SW 1271 (cell line): ENCODE measurements at regions not wholly inside any gene's neighbourhood (a gene's known extent, or its start where the extent isn't known, plus 50 kb on each side); places are given as distances from the start of the nearest gene placed in this dataset.
"Not testable (repeated sequence)": the region's sequence is repeated elsewhere in the genome, so short reads cannot be mapped to it uniquely, and the experiment has no call there.

Source experiments
- DNase-seq, 2 experiments: peaks; one replicate each; lab custom pipeline; 2025; lab: John Stamatoyannopoulos, UW

- no peak for DNase-seq
These were observed 87.9 kb upstream of the MSTN start for GRCh38 chr2:190150413-190150812.

DNA sequence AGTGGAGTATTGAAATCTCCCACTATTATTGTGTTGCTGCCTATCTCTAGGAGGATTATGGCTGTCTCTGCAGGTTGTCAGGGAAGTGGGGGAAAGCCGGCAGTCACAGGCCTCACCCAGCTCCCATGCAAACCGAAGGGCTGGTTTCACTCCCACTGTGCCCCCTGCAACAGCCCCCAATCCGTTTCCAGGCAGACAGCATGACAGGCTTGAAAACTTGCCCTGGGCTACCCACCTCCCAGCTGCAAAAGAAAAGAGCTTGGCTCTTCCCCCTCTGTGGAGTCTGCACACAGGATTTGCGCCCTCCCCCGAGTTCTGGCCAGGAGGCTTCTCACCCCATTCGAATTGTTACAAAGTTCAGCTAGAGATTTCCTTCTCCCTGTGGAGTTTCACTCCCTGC lies 87.4 kb upstream of the MSTN start:
- DNase-seq: no peak

DNA sequence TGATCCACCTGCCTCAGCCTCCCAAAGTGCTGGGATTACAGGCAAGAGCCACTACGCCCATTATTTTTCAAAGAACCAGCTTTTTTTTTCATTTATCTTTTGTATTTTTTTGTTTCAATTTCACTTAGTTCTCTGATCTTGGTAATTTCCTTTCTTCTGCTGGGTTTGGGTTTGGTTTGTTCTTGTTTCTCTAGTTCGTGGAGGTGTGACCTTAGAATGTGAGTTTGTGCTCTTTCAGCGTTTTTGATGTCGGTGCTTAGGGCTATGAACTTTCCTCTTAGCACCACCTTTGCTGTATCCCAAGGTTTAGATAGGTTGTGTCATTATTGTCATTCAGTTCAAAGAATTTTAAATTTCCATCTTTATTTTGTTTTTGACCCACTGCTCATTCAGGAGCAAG lies 86.7 kb upstream of the MSTN start:
- no peak for DNase-seq

DNA sequence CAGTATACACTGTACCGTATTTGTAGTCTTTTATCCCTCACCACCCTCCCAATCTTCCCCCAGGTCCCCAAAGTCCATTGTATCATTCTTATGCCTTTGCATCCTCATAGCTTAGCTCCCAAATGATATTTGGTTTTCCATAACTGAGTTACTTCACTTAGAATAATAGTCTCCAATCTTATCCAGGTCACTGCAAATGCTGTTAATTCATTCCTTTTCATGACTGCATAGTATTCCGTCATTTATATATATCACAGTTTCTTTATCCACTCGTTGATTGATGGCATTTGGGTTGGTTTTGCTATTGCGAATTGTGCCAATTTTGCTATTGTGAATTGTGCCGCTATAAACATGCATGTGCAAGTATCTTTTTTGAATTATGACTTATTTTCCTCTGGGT lies 83.6 kb upstream of the MSTN start:
- not testable (repeated sequence) for DNase-seq

- DNase-seq: not testable (repeated sequence)
These were observed 77.9 kb upstream of the MSTN start for GRCh38 chr2:190140474-190140873.

DNA sequence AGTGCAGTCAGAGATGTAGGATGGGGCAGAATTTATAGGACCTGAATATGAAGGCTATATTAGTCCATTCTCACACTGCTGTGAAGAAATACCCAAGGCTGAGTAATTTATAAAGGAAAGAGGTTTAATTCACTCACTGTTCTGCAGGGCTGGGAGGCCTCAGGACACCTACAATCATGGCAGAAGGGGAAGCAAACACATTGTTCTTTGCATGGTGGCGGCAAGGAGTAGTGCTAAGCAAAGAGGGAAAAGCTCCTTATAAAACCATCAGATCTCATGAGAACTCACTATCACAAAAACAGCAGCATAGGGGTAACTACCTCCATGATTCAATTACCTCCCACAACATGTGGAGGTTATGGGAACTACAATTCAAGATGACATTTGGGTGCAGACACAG lies 76.8 kb upstream of the MSTN start:
- no peak for DNase-seq

DNA sequence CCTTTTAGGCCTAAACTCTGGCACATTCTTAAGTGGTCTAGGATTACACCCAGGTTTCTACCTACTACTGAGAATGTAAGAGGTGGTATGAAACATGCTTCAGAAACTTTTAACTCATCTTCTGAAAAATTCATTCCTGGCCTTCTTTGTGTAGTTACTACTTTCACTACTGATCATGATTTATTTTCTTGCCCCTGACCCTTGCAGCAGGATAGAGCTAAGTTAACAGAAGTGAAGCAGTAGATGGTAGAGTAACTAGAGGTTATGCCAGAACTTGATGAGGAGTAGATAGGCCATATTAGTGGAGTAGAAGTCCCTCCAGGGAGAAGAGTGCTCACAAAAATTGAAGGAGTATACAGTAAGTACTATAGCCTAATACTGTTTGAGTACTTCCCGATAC lies 75.5 kb upstream of the MSTN start:
- DNase-seq: no peak

DNA sequence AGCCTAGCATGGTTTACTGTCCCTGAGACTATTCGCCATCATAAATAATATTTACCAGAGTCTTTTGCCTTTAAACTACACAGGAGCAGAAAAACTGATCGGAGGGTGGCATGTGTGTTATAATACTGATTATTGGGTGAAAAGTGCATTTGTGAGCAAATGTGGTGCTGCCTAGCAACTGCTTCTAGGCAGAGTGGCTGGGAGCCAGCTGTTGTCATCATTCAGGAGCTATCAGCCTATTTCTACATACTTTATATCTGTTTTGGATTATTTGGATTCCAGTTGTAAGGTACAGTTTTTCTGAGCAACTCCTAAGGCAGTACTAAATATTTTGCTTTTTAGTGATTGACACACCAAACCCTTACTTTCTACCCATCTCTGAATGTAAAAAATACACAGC lies 75.0 kb upstream of the MSTN start:
- no peak for DNase-seq

DNA sequence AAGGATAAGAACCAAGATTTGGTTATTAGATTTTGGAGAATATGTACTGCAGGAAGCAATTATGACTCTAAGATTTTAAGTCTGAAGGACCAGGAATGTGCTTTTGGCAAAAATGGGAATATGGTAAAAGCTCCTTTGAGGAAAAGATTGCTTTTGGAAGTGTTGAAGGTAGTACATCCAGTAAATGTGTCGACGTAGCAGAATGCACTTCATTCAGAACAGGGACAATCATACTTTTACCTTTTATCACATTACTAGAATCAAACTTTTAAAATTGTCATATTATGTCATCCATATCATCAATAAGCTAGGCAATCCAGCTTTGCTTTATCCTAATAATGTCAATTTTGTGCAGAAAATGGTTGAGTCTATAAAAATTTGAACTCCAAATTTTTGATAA lies 74.3 kb upstream of the MSTN start:
- no peak for DNase-seq

- DNase-seq: no peak
These were observed 73.7 kb upstream of the MSTN start for GRCh38 chr2:190136259-190136658.

DNA sequence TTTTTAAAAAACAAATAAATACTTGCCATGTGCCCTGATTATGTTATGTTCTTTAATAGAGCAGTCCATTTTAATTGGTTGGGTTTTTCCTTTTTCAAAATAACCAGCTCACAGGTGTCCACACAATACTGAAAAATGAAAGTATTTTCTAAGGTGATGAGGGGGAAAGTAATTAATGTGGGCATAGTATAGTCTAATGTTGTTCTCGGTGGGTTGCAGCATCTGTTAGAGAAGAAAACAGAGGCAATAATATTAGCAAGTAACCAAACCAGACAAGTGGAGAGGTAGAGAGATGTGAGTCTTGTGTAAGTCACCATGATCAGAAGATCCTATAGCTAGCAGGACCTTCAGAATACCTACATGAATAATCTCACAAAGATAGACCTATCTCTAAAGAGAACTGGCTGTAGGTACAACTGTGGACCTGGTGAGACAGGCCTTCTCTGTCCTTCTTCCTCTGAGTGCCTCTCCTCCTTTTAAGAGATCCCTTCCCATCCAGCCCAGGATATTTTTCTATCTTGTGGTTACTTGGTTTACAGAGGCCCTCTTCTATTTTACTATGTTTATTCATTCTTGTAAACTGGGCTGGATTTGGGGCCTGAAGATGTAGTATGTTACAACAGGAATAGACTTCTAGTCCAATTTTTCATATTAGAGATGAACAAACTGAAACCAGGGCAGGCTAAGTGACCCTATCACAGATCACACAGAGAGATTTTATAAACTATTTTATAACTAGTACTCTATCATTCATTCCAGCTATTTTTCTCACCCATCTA lies 67.1 kb upstream of the MSTN start:
- DNase-seq: no peak

DNA sequence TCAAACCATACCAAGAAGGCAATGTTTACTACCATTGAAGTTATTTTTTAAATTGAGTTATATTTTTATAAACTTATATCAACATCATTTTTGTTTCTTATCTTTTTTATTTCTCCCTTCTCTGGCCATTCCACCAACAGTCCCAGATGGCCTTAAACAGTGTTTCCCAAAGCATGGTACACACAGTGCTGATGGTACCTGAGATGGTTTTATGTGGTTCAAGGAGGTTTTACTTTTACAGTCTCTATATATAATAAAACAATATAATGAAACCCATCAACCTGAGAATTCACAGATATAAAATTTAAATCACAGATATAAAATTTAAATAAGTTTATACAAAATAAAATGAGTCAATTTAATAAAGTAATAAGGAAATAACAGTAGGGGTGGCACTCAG lies 65.1 kb upstream of the MSTN start:
- DNase-seq: no peak

GRCh38 chr2:190126798-190127197 lies 64.3 kb upstream of the MSTN start:
- DNase-seq: no peak

DNA sequence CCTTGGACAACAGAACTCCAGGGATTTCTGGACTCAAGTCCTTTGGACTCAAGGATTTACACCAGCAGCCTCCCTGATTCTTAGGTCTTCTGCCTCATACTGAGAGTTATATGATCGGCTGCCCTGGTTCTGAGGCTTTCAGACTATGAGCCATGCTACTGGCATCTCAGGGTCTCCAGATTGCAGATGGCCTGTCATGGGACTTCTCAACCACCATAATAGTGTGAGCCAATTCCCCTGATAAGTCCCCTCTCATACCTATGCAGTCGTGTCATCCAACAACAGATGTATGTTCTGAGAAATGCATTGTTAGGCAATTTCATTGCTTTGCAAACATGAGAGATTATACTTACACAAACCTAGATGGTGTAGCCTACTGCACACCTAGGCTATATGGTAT lies 61.4 kb upstream of the MSTN start:
- no peak for DNase-seq

DNA sequence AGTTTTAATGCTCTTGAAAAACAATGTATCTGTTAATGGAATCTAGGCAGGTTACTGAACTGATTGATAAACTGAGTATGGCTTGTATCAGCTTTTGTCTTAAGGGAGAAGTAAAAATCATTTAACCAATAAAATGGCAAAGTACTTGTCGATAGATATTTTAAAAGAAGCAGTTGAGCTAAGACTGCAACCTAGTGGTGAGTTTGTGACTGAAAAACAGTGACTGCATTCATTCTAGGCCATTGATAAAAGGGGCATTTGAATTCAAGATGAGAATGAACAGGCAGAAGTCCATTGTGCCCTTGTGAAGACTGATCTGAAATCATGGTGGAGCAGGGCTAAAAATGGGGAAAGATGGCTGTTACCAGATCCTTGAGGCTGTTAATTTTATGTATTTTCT lies 59.4 kb upstream of the MSTN start:
- peak in 1 of 2 experiments; percentile 21 for DNase-seq

DNA sequence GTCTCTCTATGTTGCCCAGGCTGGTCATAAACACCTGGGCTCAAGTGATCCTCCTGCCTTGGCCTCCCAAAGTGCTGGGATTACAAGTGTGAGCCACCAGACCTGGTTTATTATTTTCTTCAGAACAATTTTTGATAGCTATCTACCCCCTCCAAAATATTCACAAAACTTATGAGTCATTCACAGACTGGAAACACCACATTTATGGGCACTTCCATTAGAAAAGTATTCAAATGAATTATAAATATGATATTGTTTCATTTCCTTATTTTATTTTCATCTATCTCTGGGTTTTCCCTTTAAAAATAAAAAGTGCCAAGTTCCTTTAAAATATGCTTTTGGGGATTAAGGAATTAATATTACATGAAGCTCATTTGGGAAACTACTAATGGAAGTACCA lies 58.8 kb upstream of the MSTN start:
- DNase-seq: no peak

DNA sequence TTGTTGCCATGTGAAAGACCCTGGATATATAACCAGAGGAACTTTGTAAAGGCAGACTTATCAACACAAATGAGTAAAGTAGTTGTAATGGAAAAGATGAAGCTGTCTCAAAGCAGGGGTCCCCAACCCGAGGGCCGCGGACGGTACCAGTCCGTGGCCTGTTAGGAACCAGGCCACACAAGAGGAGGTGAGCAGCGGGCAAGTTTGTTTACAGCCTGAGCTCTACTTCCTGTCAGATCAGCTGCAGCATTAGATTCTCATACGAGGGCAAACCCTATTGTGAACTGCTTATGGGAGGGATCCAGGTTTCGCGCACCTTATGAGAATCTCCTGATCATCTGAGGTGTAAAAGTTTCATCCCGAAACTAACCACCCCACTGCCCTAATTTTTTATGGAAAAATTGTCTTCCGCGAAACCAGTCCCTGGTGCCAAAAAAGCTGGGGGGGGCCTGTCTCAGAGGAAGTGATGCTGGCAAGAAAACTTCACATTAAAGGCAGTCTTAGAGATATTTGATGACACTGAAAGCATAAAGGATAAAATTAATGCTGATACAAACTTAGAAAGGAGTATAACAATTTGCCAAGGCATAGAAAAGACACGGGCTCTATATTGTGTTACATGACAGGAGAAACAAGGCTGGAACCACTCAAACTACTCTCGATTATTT lies 57.5 kb upstream of the MSTN start:
- no peak for DNase-seq

DNA sequence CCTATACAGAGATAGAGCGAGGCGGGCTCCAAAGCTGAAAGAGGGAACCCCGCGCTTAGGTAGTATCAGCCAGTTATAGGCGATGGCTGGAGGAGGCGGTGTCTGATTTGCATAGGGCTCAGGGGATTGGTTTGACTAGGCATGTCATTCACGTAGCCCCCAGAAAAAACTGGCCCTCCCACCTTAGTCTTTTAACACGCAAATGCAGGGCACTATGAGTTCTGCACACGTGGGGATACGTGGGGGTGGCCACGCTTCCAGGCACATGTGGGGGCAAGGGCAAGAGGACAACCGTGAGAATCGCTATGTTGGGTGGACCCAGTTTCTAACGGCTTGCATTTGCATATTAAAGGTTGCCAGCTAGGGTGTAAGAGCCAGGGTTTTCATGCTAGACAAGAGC lies 56.7 kb upstream of the MSTN start:
- no peak for DNase-seq

GRCh38 chr2:190117305-190117704 lies 54.8 kb upstream of the MSTN start:
- DNase-seq: no peak

GRCh38 chr2:190113000-190113399 lies 50.5 kb upstream of the MSTN start:
- DNase-seq: no peak
